ENCODE measurements at regions not wholly inside any gene's neighbourhood (a gene's known extent, or its start where the extent isn't known, plus 50 kb on each side); places are given as distances from the start of the nearest gene placed in this dataset.

- Histone ChIP-seq H3K4me1 (ENCODE audit: control insufficient read depth in 4 of 4, insufficient read depth in 4 of 4, low read length in 3 of 4) (no peaks in the 10 kb centered on the region), H3K9ac (ENCODE audit: low read depth in 1 of 2, low read length in 2 of 2) (no peak overlapping the region), H3K27ac (ENCODE audit: low read depth in 1 of 2, low read length in 2 of 2) (no peak overlapping the region), H3K36me3 (ENCODE audit: control insufficient read depth in 4 of 4, insufficient read depth in 3 of 4, low read depth in 1 of 4, low read length in 3 of 4) (no peaks in the 10 kb centered on the region), H3K27me3 (ENCODE audit: control insufficient read depth in 4 of 4, insufficient read depth in 4 of 4, low read length in 3 of 4) (no peaks in the 10 kb centered on the region), H3K4me3 (ENCODE audit: low read depth in 1 of 3, low read length in 3 of 3) (no peak overlapping the region), H3K9me3 (ENCODE audit: control insufficient read depth in 4 of 4, low read length in 3 of 4) (no peaks in the 10 kb centered on the region)
- no peak for DNase-seq (ENCODE audit: low spot score)
- TF ChIP-seq ATF3 (IDR thresholded peaks at IDR 0.05) (no peak), CTCF (IDR thresholded peaks at IDR 0.05; ENCODE audit: low read depth, low read length, missing input control) (no peak), GABPA (IDR thresholded peaks at IDR 0.05 in 1 of 2, conservative IDR thresholded peaks at IDR 0.05 in 1 of 2) (no peak), REST (IDR thresholded peaks at IDR 0.05) (no peak), TAF1 (conservative IDR thresholded peaks at IDR 0.05) (no peak), FOXA2 (IDR thresholded peaks at IDR 0.05) (no peak), HNF4A (conservative IDR thresholded peaks at IDR 0.05) (no peak), YY1 (IDR thresholded peaks at IDR 0.05) (no peak), HNF4G (IDR thresholded peaks at IDR 0.05) (no peak), SP1 (IDR thresholded peaks at IDR 0.05) (no peak), RAD21 (IDR thresholded peaks at IDR 0.05) (no peak)
- 81% methylated on average over 4 of the region's 4 CpGs for WGBS
Measured at GRCh38 chr7:13421776-13422175, 567.7 kb downstream of the ETV1 start.

- H3K4me1 ChIP-seq (ENCODE audit: control insufficient read depth in 4 of 4, insufficient read depth in 4 of 4, low read length in 3 of 4): no peaks in the 10 kb centered on the region
- H3K4me3 ChIP-seq (ENCODE audit: low read depth in 1 of 3, low read length in 3 of 3): no peak overlapping the region
- H3K36me3 ChIP-seq (ENCODE audit: control insufficient read depth in 4 of 4, insufficient read depth in 3 of 4, low read depth in 1 of 4, low read length in 3 of 4): no peaks in the 10 kb centered on the region
- H3K9ac ChIP-seq (ENCODE audit: low read depth in 1 of 2, low read length in 2 of 2): no peak overlapping the region
- no peak overlapping the region for H3K27ac ChIP-seq (ENCODE audit: low read depth in 1 of 2, low read length in 2 of 2)
- TF ChIP-seq NR2F2 (IDR thresholded peaks at IDR 0.05): no peak
- WGBS: 81% methylated on average over 2 of the region's 2 CpGs
- no peaks in the 10 kb centered on the region for H3K9me3 ChIP-seq (ENCODE audit: control insufficient read depth in 4 of 4, low read length in 3 of 4)
- no peaks in the 10 kb centered on the region for H3K27me3 ChIP-seq (ENCODE audit: control insufficient read depth in 4 of 4, insufficient read depth in 4 of 4, low read length in 3 of 4)
- no peak for DNase-seq (ENCODE audit: low spot score)
Measured at GRCh38 chr7:13433946-13434345, 555.5 kb downstream of the ETV1 start.

GRCh38 chr7:13442226-13442625, 547.2 kb downstream of the ETV1 start:
- H3K9ac ChIP-seq (ENCODE audit: low read depth in 1 of 2, low read length in 2 of 2): no peak overlapping the region
- no peaks in the 10 kb centered on the region for H3K27me3 ChIP-seq (ENCODE audit: control insufficient read depth in 4 of 4, insufficient read depth in 4 of 4, low read length in 3 of 4)
- H3K9me3 ChIP-seq (ENCODE audit: control insufficient read depth in 4 of 4, low read length in 3 of 4): no peaks in the 10 kb centered on the region
- H3K27ac ChIP-seq (ENCODE audit: low read depth in 1 of 2, low read length in 2 of 2): no peak overlapping the region
- no peak overlapping the region for H3K4me3 ChIP-seq (ENCODE audit: low read depth in 1 of 3, low read length in 3 of 3)
- H3K4me1 ChIP-seq (ENCODE audit: control insufficient read depth in 4 of 4, insufficient read depth in 4 of 4, low read length in 3 of 4): no peaks in the 10 kb centered on the region
- WGBS: 38% methylated on average over 1 of the region's 1 CpG
- TF ChIP-seq FOXA2 (IDR thresholded peaks at IDR 0.05) (no peak), ZBTB33 (IDR thresholded peaks at IDR 0.05) (no peak), YY1 (IDR thresholded peaks at IDR 0.05) (no peak), HNF4A (conservative IDR thresholded peaks at IDR 0.05) (no peak), REST (IDR thresholded peaks at IDR 0.05) (no peak), ATF3 (IDR thresholded peaks at IDR 0.05) (no peak), TAF1 (conservative IDR thresholded peaks at IDR 0.05) (no peak), NR2F2 (IDR thresholded peaks at IDR 0.05) (no peak), RXRA (IDR thresholded peaks at IDR 0.05) (no peak), RAD21 (IDR thresholded peaks at IDR 0.05) (no peak)
- no peaks in the 10 kb centered on the region for H3K36me3 ChIP-seq (ENCODE audit: control insufficient read depth in 4 of 4, insufficient read depth in 3 of 4, low read depth in 1 of 4, low read length in 3 of 4)
- DNase-seq (ENCODE audit: low spot score): no peak

All from liver (tissue), 8 donors.